ENCODE measurements at regions not wholly inside any gene's neighbourhood (a gene's known extent, or its start where the extent isn't known, plus 50 kb on each side); places are given as distances from the start of the nearest gene placed in this dataset.

- no peak for TF ChIP-seq CTCF (IDR thresholded peaks at IDR 0.05; ENCODE audit: insufficient read depth, low read depth, low read length)
- no peak for TF ChIP-seq EZH2 (IDR thresholded peaks at IDR 0.05; ENCODE audit: insufficient read depth, low read length)
These were observed 404.9 kb upstream of the ADAMTS16 start for GRCh38 chr5:4735261-4735660.
